ENCODE measurements at regions not wholly inside any gene's neighbourhood (a gene's known extent, or its start where the extent isn't known, plus 50 kb on each side); places are given as distances from the start of the nearest gene placed in this dataset.

DNA sequence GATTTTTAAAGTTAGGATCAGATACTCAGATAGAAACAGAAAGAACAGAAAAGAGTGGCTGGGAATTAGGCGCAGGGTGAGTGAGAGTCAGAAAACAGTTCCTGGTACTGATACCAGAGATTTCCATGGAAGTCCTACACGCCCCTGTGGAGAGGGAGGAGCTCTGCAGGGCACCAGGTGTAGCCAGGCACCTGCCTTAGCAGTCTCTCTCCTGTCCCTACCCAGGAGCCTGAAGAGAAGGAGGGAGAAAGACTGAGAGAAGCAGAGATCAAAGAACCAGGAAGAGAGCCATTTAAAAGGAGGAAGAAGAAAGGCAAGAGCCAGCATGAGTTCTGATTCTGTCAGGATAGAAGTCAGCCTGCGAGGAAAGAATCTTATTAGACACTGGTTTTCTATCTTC lies 65.0 kb downstream of the CBLN1 start:
- no peak overlapping the region for H3K27ac ChIP-seq (ENCODE audit: poor library complexity, severe bottlenecking)
- H3K9me3 ChIP-seq (ENCODE audit: severe bottlenecking), result no peaks in the 10 kb centered on the region
- H3K27me3 ChIP-seq (ENCODE audit: insufficient read depth, poor library complexity, severe bottlenecking), result no peaks in the 10 kb centered on the region
- no peak for TF ChIP-seq CTCF (IDR thresholded peaks at IDR 0.05; ENCODE audit: poor library complexity, severe bottlenecking)
- DNase-seq (ENCODE audit: low spot score), result no peak
- H3K36me3 ChIP-seq (ENCODE audit: low read depth), result no peaks in the 10 kb centered on the region
- no peak for ATAC-seq (ENCODE audit: low read depth)
- no peaks in the 10 kb centered on the region for H3K4me1 ChIP-seq (ENCODE audit: insufficient read depth, poor library complexity, severe bottlenecking)
- H3K4me3 ChIP-seq (ENCODE audit: severe bottlenecking), result no peak overlapping the region

DNA sequence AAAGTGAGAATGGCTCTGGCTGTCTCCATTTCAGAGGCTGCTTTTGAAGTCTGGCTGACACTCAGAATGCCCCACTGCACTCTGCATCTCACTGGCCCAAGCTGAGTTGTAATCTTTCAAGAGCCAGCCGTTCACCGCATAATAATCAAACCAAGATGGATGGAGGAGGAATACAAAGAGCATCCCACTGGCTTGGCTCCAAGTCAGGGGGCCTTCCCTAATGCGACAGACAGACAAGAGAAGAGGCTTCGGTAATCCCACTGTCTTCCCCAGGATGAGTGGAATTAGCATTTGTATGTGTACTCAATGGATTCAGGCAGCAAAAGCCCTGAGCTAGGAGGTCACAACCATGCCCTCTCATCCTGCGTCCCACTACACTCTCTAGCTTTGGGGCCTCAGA lies 68.0 kb downstream of the CBLN1 start:
- ATAC-seq (ENCODE audit: low read depth) (no peak), DNase-seq (ENCODE audit: low spot score) (no peak)
- Histone ChIP-seq H3K36me3 (ENCODE audit: low read depth) (no peaks in the 10 kb centered on the region), H3K9me3 (ENCODE audit: severe bottlenecking) (no peaks in the 10 kb centered on the region), H3K4me1 (ENCODE audit: insufficient read depth, poor library complexity, severe bottlenecking) (no peaks in the 10 kb centered on the region), H3K27ac (ENCODE audit: poor library complexity, severe bottlenecking) (no peak overlapping the region), H3K4me3 (ENCODE audit: severe bottlenecking) (no peak overlapping the region), H3K27me3 (ENCODE audit: insufficient read depth, poor library complexity, severe bottlenecking) (no peaks in the 10 kb centered on the region)
- TF ChIP-seq CTCF (IDR thresholded peaks at IDR 0.05; ENCODE audit: poor library complexity, severe bottlenecking), result no peak

- Histone ChIP-seq H3K4me1 (ENCODE audit: insufficient read depth, poor library complexity, severe bottlenecking) (no peaks in the 10 kb centered on the region), H3K27me3 (ENCODE audit: insufficient read depth, poor library complexity, severe bottlenecking) (peaks cover 10% of the 10 kb centered on the region), H3K36me3 (ENCODE audit: low read depth) (no peaks in the 10 kb centered on the region), H3K27ac (ENCODE audit: poor library complexity, severe bottlenecking) (no peak overlapping the region), H3K9me3 (ENCODE audit: severe bottlenecking) (no peaks in the 10 kb centered on the region), H3K4me3 (ENCODE audit: severe bottlenecking) (no peak overlapping the region)
- no peak for ATAC-seq (ENCODE audit: low read depth)
- TF ChIP-seq CTCF (IDR thresholded peaks at IDR 0.05; ENCODE audit: poor library complexity, severe bottlenecking), result no peak
- DNase-seq (ENCODE audit: low spot score), result no peak
Measured at GRCh38 chr16:49204191-49204590, 77.4 kb downstream of the CBLN1 start.

- TF ChIP-seq CTCF (IDR thresholded peaks at IDR 0.05; ENCODE audit: poor library complexity, severe bottlenecking), result no peak
- ATAC-seq (ENCODE audit: low read depth), result no peak
- Histone ChIP-seq H3K36me3 (ENCODE audit: low read depth) (no peaks in the 10 kb centered on the region), H3K27me3 (ENCODE audit: insufficient read depth, poor library complexity, severe bottlenecking) (peaks cover 10% of the 10 kb centered on the region), H3K4me1 (ENCODE audit: insufficient read depth, poor library complexity, severe bottlenecking) (no peaks in the 10 kb centered on the region), H3K4me3 (ENCODE audit: severe bottlenecking) (no peak overlapping the region), H3K27ac (ENCODE audit: poor library complexity, severe bottlenecking) (no peak overlapping the region), H3K9me3 (ENCODE audit: severe bottlenecking) (no peaks in the 10 kb centered on the region)
- DNase-seq (ENCODE audit: low spot score), result no peak
Measured at GRCh38 chr16:49203361-49203760, 78.3 kb downstream of the CBLN1 start.

DNA sequence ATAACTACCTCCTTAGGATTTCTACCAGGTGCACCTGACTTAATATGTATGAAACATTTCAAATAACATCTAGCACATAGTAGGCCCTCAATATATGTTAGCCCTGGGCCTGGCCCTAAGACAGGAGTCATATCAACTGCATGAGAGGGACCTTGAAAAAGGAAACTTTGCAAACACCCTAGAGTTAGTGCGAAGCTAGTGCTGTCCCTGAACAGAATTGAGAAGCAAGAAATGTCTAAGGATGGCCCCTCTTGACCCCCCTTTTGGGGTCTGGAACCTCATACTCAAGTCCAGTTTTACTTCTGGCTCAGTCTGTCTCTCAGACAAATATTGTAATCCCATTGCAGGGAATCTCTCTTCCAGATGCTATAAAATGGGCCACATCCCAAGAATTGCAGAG lies 80.5 kb downstream of the CBLN1 start:
- no peak for DNase-seq (ENCODE audit: low spot score)
- no peak for TF ChIP-seq CTCF (IDR thresholded peaks at IDR 0.05; ENCODE audit: poor library complexity, severe bottlenecking)
- Histone ChIP-seq H3K27ac (ENCODE audit: poor library complexity, severe bottlenecking) (no peak overlapping the region), H3K4me3 (ENCODE audit: severe bottlenecking) (no peak overlapping the region), H3K36me3 (ENCODE audit: low read depth) (no peaks in the 10 kb centered on the region), H3K4me1 (ENCODE audit: insufficient read depth, poor library complexity, severe bottlenecking) (no peaks in the 10 kb centered on the region), H3K9me3 (ENCODE audit: severe bottlenecking) (no peaks in the 10 kb centered on the region), H3K27me3 (ENCODE audit: insufficient read depth, poor library complexity, severe bottlenecking) (peaks cover 5% of the 10 kb centered on the region)
- no peak for ATAC-seq (ENCODE audit: low read depth)

Data from RWPE2 (cell line).